T-helper 17 cell (primary cell): ENCODE measurements at regions not wholly inside any gene's neighbourhood (a gene's known extent, or its start where the extent isn't known, plus 50 kb on each side); places are given as distances from the start of the nearest gene placed in this dataset.
"Not testable (repeated sequence)": the region's sequence is repeated elsewhere in the genome, so short reads cannot be mapped to it uniquely, and the experiment has no call there.

Experiments
- ATAC-seq: fragments of 150-1000 bp; cut with Tn5 transposase; 2 replicates; pipeline ENCODE4 v1.10.0; 2021; ENCODE audit warnings: mild to moderate bottlenecking, moderate library complexity
- DNase-seq, 3 donors: peaks; one replicate each; pipeline versions ENCODE4 v3.0.0 to v3.0.0-alpha.2; 2020 to 2021
- H3K9me3 ChIP-seq: one replicate; pipeline ENCODE4 v1.7.0; 2013; ENCODE audit warnings: low read length, mild to moderate bottlenecking; ENCODE audit not compliant: control insufficient read depth, poor library complexity, severe bottlenecking
- H3K27ac Mint-ChIP-seq: one replicate; pipeline ENCODE4 v1.8.0; 2022; ENCODE audit warnings: mild to moderate bottlenecking, moderate library complexity, mixed read lengths
- H3K27me3 Mint-ChIP-seq: one replicate; pipeline ENCODE4 v1.8.0; 2022; ENCODE audit warnings: mixed read lengths
- H3K36me3 Mint-ChIP-seq: one replicate; pipeline ENCODE4 v1.8.0; 2022; ENCODE audit warnings: low read depth, mixed read lengths
- H3K4me1 Mint-ChIP-seq: one replicate; pipeline ENCODE4 v1.8.0; 2022; ENCODE audit warnings: mild to moderate bottlenecking, mixed read lengths
- H3K4me3 Mint-ChIP-seq: one replicate; pipeline ENCODE4 v1.8.0; 2022; ENCODE audit warnings: mild to moderate bottlenecking, moderate library complexity, mixed read lengths

- ATAC-seq (no peak), DNase-seq (no peak)
- no peak overlapping the region for H3K4me3 Mint-ChIP-seq
- no peaks in the 10 kb centered on the region for H3K9me3 ChIP-seq
- no peaks in the 10 kb centered on the region for H3K4me1 Mint-ChIP-seq
- H3K27ac Mint-ChIP-seq, result no peak overlapping the region
- H3K27me3 Mint-ChIP-seq, result no peaks in the 10 kb centered on the region
- no peaks in the 10 kb centered on the region for H3K36me3 Mint-ChIP-seq
Observed at GRCh38 chr7:110400411-110400810, 690.5 kb upstream of the LRRN3 start.

DNA sequence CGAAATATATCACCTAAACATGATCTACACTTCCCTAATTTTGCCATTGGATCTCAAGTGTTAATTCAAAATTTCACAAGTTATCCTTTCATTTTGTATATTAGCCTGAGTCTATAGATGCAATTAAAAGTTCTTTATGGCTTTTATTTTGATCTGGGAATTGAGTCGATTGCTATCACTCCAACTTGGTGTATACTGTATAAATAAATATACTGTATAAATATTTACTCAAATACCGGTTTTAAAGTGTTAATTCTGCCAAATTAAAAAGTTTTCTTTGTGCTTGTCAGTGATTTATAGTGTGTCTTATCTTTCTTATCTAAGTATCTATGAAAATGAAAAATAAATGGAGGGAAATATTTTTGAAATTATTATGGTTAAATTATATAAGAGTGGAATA lies 683.7 kb upstream of the LRRN3 start:
- H3K27ac Mint-ChIP-seq, result no peak overlapping the region
- no peaks in the 10 kb centered on the region for H3K36me3 Mint-ChIP-seq
- DNase-seq (no peak), ATAC-seq (no peak)
- no peaks in the 10 kb centered on the region for H3K9me3 ChIP-seq
- H3K27me3 Mint-ChIP-seq, result no peaks in the 10 kb centered on the region
- no peaks in the 10 kb centered on the region for H3K4me1 Mint-ChIP-seq
- no peak overlapping the region for H3K4me3 Mint-ChIP-seq

DNA sequence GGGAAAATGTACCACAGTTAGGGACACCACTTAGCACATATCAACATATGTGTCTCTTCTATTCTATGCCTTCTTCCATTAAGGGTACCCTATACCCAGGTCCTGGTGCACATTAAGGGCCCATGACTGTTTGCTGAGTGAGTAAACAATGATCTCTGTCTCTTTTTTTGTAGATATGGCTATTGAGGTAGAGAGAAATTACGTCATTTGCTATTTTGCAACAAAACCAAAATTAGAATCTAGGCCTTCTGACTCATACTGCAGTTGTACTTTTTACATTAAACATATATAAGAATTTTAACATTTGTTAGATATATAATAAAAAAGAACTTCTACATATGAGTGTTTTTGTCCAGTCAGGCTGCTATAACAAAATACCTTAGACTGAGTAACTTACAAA lies 683.2 kb upstream of the LRRN3 start:
- Mint-ChIP-seq H3K36me3 (no peaks in the 10 kb centered on the region), H3K27ac (no peak overlapping the region), H3K4me1 (no peaks in the 10 kb centered on the region), H3K4me3 (no peak overlapping the region), H3K27me3 (no peaks in the 10 kb centered on the region)
- H3K9me3 ChIP-seq, result no peaks in the 10 kb centered on the region
- ATAC-seq (no peak), DNase-seq (no peak)

- DNase-seq, result no peak
- no peak overlapping the region for H3K27ac Mint-ChIP-seq
- H3K9me3 ChIP-seq, result no peaks in the 10 kb centered on the region
- no peak for ATAC-seq
- H3K27me3 Mint-ChIP-seq, result peaks cover 11% of the 10 kb centered on the region
- peaks cover 2% of the 10 kb centered on the region for H3K36me3 Mint-ChIP-seq
- H3K4me3 Mint-ChIP-seq, result no peak overlapping the region
- H3K4me1 Mint-ChIP-seq, result no peaks in the 10 kb centered on the region
Observed at GRCh38 chr7:110412614-110413013, 678.3 kb upstream of the LRRN3 start.

DNA sequence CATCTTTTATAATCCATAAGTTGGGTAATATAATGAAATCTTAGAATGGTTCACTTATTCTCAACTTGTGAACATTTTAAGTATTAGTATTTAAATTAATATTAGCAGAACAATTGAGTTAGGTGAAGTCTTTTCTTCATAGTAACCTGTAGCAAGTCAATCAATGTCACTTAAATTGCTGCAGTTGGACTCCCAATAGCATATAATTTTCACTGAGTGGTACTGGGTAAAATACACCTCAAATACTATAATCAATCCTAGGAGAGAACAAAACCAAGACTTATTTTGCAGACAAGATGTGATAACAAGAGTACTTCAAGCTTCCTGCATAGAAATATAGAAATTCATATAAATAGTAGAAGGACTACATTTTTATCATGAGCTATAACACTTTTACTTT lies 677.9 kb upstream of the LRRN3 start:
- H3K9me3 ChIP-seq, result no peaks in the 10 kb centered on the region
- Mint-ChIP-seq H3K27ac (no peak overlapping the region), H3K27me3 (peaks cover 11% of the 10 kb centered on the region), H3K36me3 (peaks cover 2% of the 10 kb centered on the region), H3K4me1 (no peaks in the 10 kb centered on the region), H3K4me3 (no peak overlapping the region)
- DNase-seq (no peak), ATAC-seq (no peak)

GRCh38 chr7:110417611-110418010 lies 673.3 kb upstream of the LRRN3 start:
- H3K36me3 Mint-ChIP-seq, result peaks cover 2% of the 10 kb centered on the region
- H3K4me3 Mint-ChIP-seq, result no peak overlapping the region
- H3K27ac Mint-ChIP-seq, result no peak overlapping the region

GRCh38 chr7:110418659-110419280 lies 672.2 kb upstream of the LRRN3 start:
- ATAC-seq (no peak), DNase-seq (no peak)
- H3K4me1 Mint-ChIP-seq, result no peaks in the 10 kb centered on the region
- H3K27ac Mint-ChIP-seq, result no peak overlapping the region
- no peaks in the 10 kb centered on the region for H3K9me3 ChIP-seq
- peaks cover 2% of the 10 kb centered on the region for H3K36me3 Mint-ChIP-seq
- H3K27me3 Mint-ChIP-seq, result peaks cover 16% of the 10 kb centered on the region
- no peak overlapping the region for H3K4me3 Mint-ChIP-seq

More at GRCh38 chr7:110417611-110418010, 673.3 kb upstream of the LRRN3 start:
- no peak for ATAC-seq
- Mint-ChIP-seq H3K27me3 (peaks cover 11% of the 10 kb centered on the region), H3K4me1 (no peaks in the 10 kb centered on the region)
- no peak for DNase-seq
- H3K9me3 ChIP-seq, result no peaks in the 10 kb centered on the region

DNA sequence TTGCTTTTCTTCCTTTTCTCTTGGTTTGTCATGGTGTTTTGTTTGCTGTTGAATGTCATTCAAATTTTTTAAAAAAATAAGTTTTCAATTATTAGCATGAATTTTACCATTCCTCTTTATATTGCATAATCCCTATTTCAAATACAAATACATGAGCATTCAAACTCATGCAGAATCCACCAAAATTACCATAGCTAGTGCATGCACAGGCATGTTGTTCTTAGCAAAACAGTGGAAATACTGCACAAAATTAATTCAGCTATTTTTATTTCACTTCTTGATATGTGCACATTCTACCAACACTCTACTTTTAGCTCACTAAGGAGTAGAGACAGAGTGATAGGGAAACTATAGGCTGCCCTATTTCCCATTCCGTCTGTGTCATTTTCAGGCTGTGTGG lies 670.1 kb upstream of the LRRN3 start:
- H3K9me3 ChIP-seq, result no peaks in the 10 kb centered on the region
- DNase-seq, result no peak
- Mint-ChIP-seq H3K4me3 (no peak overlapping the region), H3K27me3 (peaks cover 14% of the 10 kb centered on the region), H3K27ac (no peak overlapping the region), H3K36me3 (peaks cover 2% of the 10 kb centered on the region), H3K4me1 (no peaks in the 10 kb centered on the region)
- no peak for ATAC-seq

DNA sequence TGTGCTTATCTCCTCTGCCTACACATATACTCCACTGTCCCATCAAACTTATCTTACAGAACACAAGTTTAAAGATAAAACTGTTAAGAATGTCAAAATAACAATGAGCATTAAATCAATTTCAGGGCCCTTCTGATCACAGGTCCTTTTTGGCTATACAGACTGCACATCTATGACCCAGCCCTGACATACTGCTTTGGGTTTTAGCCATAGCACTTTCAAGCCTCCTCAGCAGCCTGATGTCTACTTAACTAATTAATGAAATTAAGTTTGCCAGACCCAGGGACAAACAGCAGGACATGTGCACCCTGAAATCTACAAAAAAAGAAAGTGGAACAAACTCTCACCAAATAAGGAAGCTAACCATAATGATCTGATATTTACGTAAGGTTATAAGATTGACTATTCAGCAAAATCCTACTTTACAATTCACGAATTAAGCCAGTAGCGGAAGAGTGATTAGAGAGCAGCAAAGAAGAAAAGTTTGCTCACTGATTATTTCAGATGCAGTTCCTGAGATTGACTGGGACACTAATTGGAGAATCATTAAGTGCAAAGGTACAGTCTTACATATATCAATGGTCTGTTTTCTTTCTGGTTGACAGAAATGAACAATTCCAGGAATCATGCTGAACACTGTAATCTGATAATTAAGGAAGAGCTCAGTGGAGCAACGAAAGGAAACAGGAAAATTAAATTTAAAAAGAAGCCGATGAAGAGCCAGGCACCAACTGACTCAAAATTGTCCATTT lies 669.3 kb upstream of the LRRN3 start:
- H3K4me3 Mint-ChIP-seq, result no peak overlapping the region
- peaks cover 5% of the 10 kb centered on the region for H3K27me3 Mint-ChIP-seq
- H3K36me3 Mint-ChIP-seq, result peaks cover 1% of the 10 kb centered on the region
- ATAC-seq, result no peak
- DNase-seq, result no peak
- H3K9me3 ChIP-seq, result no peaks in the 10 kb centered on the region
- H3K4me1 Mint-ChIP-seq, result no peaks in the 10 kb centered on the region
- no peak overlapping the region for H3K27ac Mint-ChIP-seq

- H3K27ac Mint-ChIP-seq, result no peak overlapping the region
- DNase-seq, result no peak
- H3K4me1 Mint-ChIP-seq, result no peaks in the 10 kb centered on the region
- no peaks in the 10 kb centered on the region for H3K9me3 ChIP-seq
- no peaks in the 10 kb centered on the region for H3K27me3 Mint-ChIP-seq
- no peak for ATAC-seq
- no peaks in the 10 kb centered on the region for H3K36me3 Mint-ChIP-seq
- H3K4me3 Mint-ChIP-seq, result no peak overlapping the region
Observed at GRCh38 chr7:110432061-110432553, 658.8 kb upstream of the LRRN3 start.

- H3K4me1 Mint-ChIP-seq, ATAC-seq, H3K27ac Mint-ChIP-seq, DNase-seq, H3K36me3 Mint-ChIP-seq, H3K4me3 Mint-ChIP-seq, H3K9me3 ChIP-seq, H3K27me3 Mint-ChIP-seq: not testable (repeated sequence)
Observed at GRCh38 chr7:110438926-110439325, 652.0 kb upstream of the LRRN3 start.

DNA sequence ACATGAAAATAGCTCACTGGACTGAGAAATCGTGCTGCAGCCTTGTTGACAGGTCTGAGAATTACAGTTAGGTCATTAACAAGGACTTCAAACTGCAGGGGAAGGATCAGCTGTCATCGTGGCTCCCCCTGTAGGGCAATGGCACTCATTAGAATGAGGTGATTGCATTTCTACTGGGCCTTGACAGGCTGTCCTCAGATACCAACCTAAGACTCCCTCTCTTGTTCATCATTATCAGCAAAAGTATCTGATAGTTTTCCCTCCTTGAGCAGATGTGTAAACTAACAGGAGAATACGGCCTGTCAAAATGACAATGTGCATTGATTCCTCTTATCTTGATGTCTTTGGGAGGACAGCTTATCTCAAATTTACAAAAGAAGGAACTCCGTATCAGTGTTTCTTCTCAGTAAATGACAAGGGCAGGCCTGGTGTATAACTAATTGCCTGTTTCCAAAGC lies 648.5 kb upstream of the LRRN3 start:
- H3K9me3 ChIP-seq, result no peaks in the 10 kb centered on the region
- Mint-ChIP-seq H3K36me3 (no peaks in the 10 kb centered on the region), H3K27ac (no peak overlapping the region), H3K4me1 (peaks cover 3% of the 10 kb centered on the region), H3K27me3 (peaks cover 5% of the 10 kb centered on the region), H3K4me3 (no peak overlapping the region)
- ATAC-seq, result no peak
- no peak for DNase-seq

GRCh38 chr7:110446658-110447057 lies 644.3 kb upstream of the LRRN3 start:
- DNase-seq (no peak), ATAC-seq (no peak)
- H3K27ac Mint-ChIP-seq, result no peak overlapping the region

GRCh38 chr7:110448918-110449317 lies 642.0 kb upstream of the LRRN3 start:
- Mint-ChIP-seq H3K4me1 (peaks cover under 1% of the 10 kb centered on the region), H3K4me3 (no peak overlapping the region), H3K27me3 (peaks cover 13% of the 10 kb centered on the region), H3K27ac (no peak overlapping the region), H3K36me3 (no peaks in the 10 kb centered on the region)
- H3K9me3 ChIP-seq, result no peaks in the 10 kb centered on the region
- DNase-seq (no peak), ATAC-seq (no peak)

More at GRCh38 chr7:110446658-110447057, 644.3 kb upstream of the LRRN3 start:
- Mint-ChIP-seq H3K4me3 (no peak overlapping the region), H3K36me3 (no peaks in the 10 kb centered on the region), H3K27me3 (peaks cover 13% of the 10 kb centered on the region), H3K4me1 (peaks cover 3% of the 10 kb centered on the region)
- H3K9me3 ChIP-seq, result no peaks in the 10 kb centered on the region
